ENCODE measurements at regions not wholly inside any gene's neighbourhood (a gene's known extent, or its start where the extent isn't known, plus 50 kb on each side); places are given as distances from the start of the nearest gene placed in this dataset.

DNA sequence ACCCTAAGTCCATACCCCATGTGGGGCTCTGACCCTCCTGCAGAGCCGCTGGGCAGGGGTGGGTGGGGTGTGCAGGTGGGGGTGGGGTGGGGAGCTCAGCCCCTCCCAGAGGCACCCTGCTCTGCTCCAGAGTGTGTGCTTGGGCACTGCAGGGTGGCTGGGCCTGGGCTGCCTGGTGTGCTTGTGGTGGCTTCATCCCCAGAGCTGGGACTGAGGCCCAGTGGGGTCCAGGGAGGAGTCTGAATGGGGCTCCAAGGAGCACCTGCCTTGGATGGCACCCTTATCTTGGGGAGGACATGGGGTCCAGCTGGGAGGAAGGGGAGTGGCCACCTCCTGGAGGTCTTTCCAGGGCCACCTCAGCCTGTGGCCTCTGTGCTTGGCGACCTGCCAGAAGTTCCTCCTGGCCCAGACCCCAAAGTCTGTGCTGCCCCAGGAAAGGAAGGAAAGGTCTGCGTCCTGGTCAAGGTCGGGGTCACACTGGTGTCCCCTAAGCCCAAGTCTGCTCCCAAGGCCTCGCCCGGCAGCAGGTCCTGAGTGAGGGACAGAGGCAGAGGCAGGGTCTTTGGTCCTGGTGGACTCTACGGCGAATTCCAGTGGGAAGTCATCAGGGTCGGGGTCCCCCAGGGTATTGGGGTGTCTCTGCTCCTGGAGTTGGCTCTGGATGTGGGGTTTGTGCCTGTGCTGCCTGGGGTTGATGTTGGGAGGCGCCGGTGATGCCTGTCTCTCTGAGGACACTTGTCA lies 373.4 kb downstream of the TMEM121 start:
- TF ChIP-seq, protein P1, sequence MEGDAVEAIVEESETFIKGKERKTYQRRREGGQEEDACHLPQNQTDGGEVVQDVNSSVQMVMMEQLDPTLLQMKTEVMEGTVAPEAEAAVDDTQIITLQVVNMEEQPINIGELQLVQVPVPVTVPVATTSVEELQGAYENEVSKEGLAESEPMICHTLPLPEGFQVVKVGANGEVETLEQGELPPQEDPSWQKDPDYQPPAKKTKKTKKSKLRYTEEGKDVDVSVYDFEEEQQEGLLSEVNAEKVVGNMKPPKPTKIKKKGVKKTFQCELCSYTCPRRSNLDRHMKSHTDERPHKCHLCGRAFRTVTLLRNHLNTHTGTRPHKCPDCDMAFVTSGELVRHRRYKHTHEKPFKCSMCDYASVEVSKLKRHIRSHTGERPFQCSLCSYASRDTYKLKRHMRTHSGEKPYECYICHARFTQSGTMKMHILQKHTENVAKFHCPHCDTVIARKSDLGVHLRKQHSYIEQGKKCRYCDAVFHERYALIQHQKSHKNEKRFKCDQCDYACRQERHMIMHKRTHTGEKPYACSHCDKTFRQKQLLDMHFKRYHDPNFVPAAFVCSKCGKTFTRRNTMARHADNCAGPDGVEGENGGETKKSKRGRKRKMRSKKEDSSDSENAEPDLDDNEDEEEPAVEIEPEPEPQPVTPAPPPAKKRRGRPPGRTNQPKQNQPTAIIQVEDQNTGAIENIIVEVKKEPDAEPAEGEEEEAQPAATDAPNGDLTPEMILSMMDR (conservative IDR thresholded peaks at IDR 0.05; ENCODE audit: low read depth in 2 of 2) = no peak
- no peak for TF ChIP-seq EZH2phosphoT487 (IDR thresholded peaks at IDR 0.05; ENCODE audit: unreplicated experiment)
- TF ChIP-seq REST (IDR thresholded peaks at IDR 0.05; ENCODE audit: unreplicated experiment) = no peak
- no peak for TF ChIP-seq POLR2AphosphoS5 (IDR thresholded peaks at IDR 0.05; ENCODE audit: low read depth)
- no peak for TF ChIP-seq CREB1 (CRISPR knock-in tag; IDR thresholded peaks at IDR 0.05; ENCODE audit: low read depth)
